Caco-2 (cell line): ENCODE measurements at regions not wholly inside any gene's neighbourhood (a gene's known extent, or its start where the extent isn't known, plus 50 kb on each side); places are given as distances from the start of the nearest gene placed in this dataset.

Experiments
- BruUV-seq: library from RNA; stranded (reverse); fragments of 400-500 nt; replicated peaks from 2 replicates; lab custom pipeline; 2021; lab: Mats Ljungman, UMichigan
- CTCF ChIA-PET: fragments of 300-600 bp; sonication (Branson Sonifier 250); formaldehyde crosslinking; loops from one replicate; lab custom pipeline; 2022; ENCODE audit warnings: antibody characterized with exemption; lab: Charles Lee
- POLR2A ChIA-PET: fragments of 300-600 bp; sonication (Branson Sonifier 250); formaldehyde crosslinking; loops from one replicate; lab custom pipeline; 2022; ENCODE audit warnings: antibody characterized with exemption; lab: Charles Lee
- DNase-seq, 2 experiments: peaks; one replicate each; pipeline versions ENCODE4 v3.0.0 to v3.0.0-alpha.2; 2020 to 2022
- H3K27me3 ChIP-seq: replicated peaks from 2 replicates; pipeline ENCODE4 v1.6.0; 2011; ENCODE audit warnings: low read length; ENCODE audit not compliant: control insufficient read depth, insufficient read depth
- H3K36me3 ChIP-seq: 2 replicates; pipeline ENCODE4 v1.5.1; 2011; ENCODE audit warnings: low read length; ENCODE audit not compliant: control insufficient read depth, insufficient read depth
- H3K4me1 ChIP-seq: fragments of 250-450 bp; sonication (Bioruptor Pico); 2 replicates; pipeline ENCODE4 v1.5.1; 2020; ENCODE audit warnings: mild to moderate bottlenecking
- H3K4me3 ChIP-seq: 2 replicates; pipeline ENCODE4 v1.5.1; 2011; ENCODE audit warnings: low read depth, mild to moderate bottlenecking, control low read depth, low read length
- H3K9me3 ChIP-seq: fragments of 250-450 bp; sonication (Bioruptor Pico); 2 replicates; pipeline ENCODE4 v1.5.1; 2020; ENCODE audit warnings: mild to moderate bottlenecking, moderate library complexity
- H3K27ac Mint-ChIP-seq: one replicate; pipeline ENCODE4 v1.8.0; 2022; ENCODE audit warnings: mixed read lengths; ENCODE audit not compliant: unreplicated experiment
- H3K27me3 Mint-ChIP-seq: one replicate; pipeline ENCODE4 v1.8.0; 2022; ENCODE audit warnings: mixed read lengths; ENCODE audit not compliant: insufficient read depth, unreplicated experiment
- H3K36me3 Mint-ChIP-seq: one replicate; pipeline ENCODE4 v1.8.0; 2022; ENCODE audit warnings: mild to moderate bottlenecking, mixed read lengths; ENCODE audit not compliant: insufficient read depth, unreplicated experiment
- H3K4me1 Mint-ChIP-seq: one replicate; pipeline ENCODE4 v1.8.0; 2022; ENCODE audit warnings: low read depth, mixed read lengths; ENCODE audit not compliant: unreplicated experiment
- H3K4me3 Mint-ChIP-seq: one replicate; pipeline ENCODE4 v1.8.0; 2022; ENCODE audit warnings: mild to moderate bottlenecking, moderate library complexity, mixed read lengths; ENCODE audit not compliant: unreplicated experiment
- H3K9me3 Mint-ChIP-seq: one replicate; pipeline ENCODE4 v1.8.0; 2022; ENCODE audit warnings: mixed read lengths; ENCODE audit not compliant: unreplicated experiment
- intact Hi-C: fragments of 100-400 bp; cut with micrococcal nuclease; formaldehyde crosslinking; loops from one replicate; pipeline ENCODE4 v1.10.0; 2022; ENCODE audit not compliant: unreplicated experiment
- TF ChIP-seq, protein P1 (sequence below), 2 experiments: fragments of 200-600 bp in 1 of 2; IDR thresholded peaks; 1 replicate in 1 of 2; 2 replicates in 1 of 2; pipeline versions ENCODE4 v1.5.1 to v1.8.0; 2011 to 2022; ENCODE audit warnings: antibody characterized with exemption in 1 of 2, control low read depth in 1 of 2, inconsistent platforms in 1 of 2, low read depth in 1 of 2, low read length in 1 of 2, mild to moderate bottlenecking in 1 of 2, moderate library complexity in 1 of 2; ENCODE audit not compliant: insufficient read depth in 1 of 2, severe bottlenecking in 1 of 2, unreplicated experiment in 1 of 2

DNA sequence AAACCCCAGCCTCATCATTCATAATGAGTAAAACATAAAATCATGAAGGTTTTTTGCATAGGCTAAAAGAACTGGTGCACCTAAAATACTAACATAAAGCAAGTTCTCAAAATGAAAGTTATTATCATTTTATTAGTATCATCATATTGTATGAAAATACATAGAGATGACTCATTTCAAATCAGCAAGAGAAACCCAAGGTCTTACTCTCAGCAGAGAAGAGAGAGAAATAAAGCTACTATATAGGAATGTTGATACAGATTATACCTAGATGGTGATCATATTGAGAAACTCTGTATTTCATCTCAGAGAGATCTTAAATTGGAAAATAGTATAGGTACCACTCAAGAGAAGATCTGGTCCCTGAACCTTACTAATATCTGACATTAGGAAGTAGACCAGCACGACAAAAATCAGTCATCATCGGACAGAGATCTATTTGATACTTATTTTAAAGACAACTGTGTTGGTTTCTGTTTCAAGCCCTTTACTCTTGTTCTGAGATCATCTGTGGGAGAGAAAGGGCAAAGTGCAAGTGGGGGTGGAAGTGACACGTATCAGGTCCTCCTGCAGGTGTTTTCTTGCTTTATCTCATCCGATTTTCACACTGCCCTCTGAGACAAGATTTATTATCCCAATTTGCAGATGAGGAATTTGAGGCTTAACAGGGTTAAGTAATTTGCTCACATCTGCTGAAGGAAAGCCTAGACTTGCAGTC, 532.3 kb downstream of the MAFB start:
- no peaks in the 10 kb centered on the region for H3K36me3 ChIP-seq
- CTCF ChIA-PET = interaction anchor here (0.6 kb wide), 1 partner anchor 532 kb away, joined by 3 read pairs; the partner anchor contains the start of gene MAFB
- no peaks in the 10 kb centered on the region for H3K36me3 Mint-ChIP-seq
- intact Hi-C loops = no loop called here
- no peaks in the 10 kb centered on the region for H3K4me1 Mint-ChIP-seq
- no peak overlapping the region for H3K4me3 Mint-ChIP-seq
- H3K27ac Mint-ChIP-seq = no peak overlapping the region
- no peaks in the 10 kb centered on the region for H3K27me3 ChIP-seq
- no peak for DNase-seq
- TF ChIP-seq, protein P1, sequence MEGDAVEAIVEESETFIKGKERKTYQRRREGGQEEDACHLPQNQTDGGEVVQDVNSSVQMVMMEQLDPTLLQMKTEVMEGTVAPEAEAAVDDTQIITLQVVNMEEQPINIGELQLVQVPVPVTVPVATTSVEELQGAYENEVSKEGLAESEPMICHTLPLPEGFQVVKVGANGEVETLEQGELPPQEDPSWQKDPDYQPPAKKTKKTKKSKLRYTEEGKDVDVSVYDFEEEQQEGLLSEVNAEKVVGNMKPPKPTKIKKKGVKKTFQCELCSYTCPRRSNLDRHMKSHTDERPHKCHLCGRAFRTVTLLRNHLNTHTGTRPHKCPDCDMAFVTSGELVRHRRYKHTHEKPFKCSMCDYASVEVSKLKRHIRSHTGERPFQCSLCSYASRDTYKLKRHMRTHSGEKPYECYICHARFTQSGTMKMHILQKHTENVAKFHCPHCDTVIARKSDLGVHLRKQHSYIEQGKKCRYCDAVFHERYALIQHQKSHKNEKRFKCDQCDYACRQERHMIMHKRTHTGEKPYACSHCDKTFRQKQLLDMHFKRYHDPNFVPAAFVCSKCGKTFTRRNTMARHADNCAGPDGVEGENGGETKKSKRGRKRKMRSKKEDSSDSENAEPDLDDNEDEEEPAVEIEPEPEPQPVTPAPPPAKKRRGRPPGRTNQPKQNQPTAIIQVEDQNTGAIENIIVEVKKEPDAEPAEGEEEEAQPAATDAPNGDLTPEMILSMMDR (IDR thresholded peaks at IDR 0.05; ENCODE audit: insufficient read depth in 1 of 2, low read depth in 1 of 2, low read length in 1 of 2, severe bottlenecking in 1 of 2, unreplicated experiment in 1 of 2) = no peak
- POLR2A ChIA-PET = no interaction called here
- no peak overlapping the region for H3K4me3 ChIP-seq
- H3K4me1 ChIP-seq = no peaks in the 10 kb centered on the region
- H3K9me3 ChIP-seq = no peaks in the 10 kb centered on the region
- no TSS peak for BruUV-seq
- H3K27me3 Mint-ChIP-seq = peaks cover 10% of the 10 kb centered on the region
- H3K9me3 Mint-ChIP-seq = no peaks in the 10 kb centered on the region

DNA sequence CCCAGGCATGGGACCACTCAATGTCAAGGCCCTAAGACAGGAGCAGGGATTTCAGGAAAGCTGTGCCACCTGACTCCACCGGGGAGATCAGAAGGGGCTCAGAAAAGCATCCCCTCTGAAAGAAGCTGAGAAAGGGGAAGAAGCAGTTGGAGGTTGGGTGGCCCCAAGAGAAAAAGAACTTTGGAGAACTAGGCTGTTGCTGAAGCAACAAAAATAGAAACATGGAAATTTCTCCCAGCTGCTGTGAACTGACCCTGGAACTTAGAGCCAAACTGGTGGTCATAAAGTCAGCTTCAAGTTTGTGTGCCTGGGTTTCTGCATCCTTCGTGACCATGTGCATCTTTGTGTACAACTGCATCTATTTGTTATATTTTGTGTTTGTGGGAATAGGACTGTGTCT, 534.5 kb downstream of the MAFB start:
- ChIA-PET CTCF (no interaction called here), POLR2A (no interaction called here)
- Histone ChIP-seq H3K9me3 (no peaks in the 10 kb centered on the region), H3K4me3 (no peak overlapping the region), H3K36me3 (no peaks in the 10 kb centered on the region), H3K4me1 (no peaks in the 10 kb centered on the region), H3K27me3 (no peaks in the 10 kb centered on the region)
- Mint-ChIP-seq H3K4me3 (no peak overlapping the region), H3K36me3 (no peaks in the 10 kb centered on the region), H3K4me1 (no peaks in the 10 kb centered on the region), H3K9me3 (no peaks in the 10 kb centered on the region), H3K27ac (no peak overlapping the region), H3K27me3 (peaks cover 14% of the 10 kb centered on the region)
- intact Hi-C loops = no loop called here
- TF ChIP-seq, protein P1 (IDR thresholded peaks at IDR 0.05; ENCODE audit: insufficient read depth in 1 of 2, low read depth in 1 of 2, low read length in 1 of 2, severe bottlenecking in 1 of 2, unreplicated experiment in 1 of 2) = no peak
- DNase-seq = no peak
- BruUV-seq = no TSS peak

DNA sequence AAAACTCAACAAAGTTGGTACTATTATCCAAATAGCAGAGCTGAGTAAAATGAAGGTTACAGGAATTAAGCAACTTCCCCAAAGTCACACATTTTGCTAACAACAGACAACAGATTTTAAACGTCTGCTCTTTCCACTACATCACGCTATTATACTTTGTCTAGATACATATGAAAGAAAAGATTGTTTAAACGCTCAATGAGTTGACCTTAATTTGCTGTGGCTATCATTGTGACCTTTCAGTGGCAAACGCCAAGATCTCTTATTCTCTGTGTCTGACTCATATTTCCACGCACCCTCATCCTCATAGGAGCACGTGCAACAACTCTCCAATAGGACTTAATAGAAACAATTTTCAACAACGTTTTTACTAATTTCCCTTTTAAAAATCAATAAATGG, 540.1 kb downstream of the MAFB start:
- no peak for DNase-seq
- ChIA-PET CTCF (no interaction called here), POLR2A (no interaction called here)
- H3K4me1 Mint-ChIP-seq = no peaks in the 10 kb centered on the region
- TF ChIP-seq, protein P1 (IDR thresholded peaks at IDR 0.05; ENCODE audit: insufficient read depth in 1 of 2, low read depth in 1 of 2, low read length in 1 of 2, severe bottlenecking in 1 of 2, unreplicated experiment in 1 of 2) = no peak
- no peaks in the 10 kb centered on the region for H3K36me3 Mint-ChIP-seq
- intact Hi-C loops = no loop called here
- H3K9me3 Mint-ChIP-seq = no peaks in the 10 kb centered on the region
- no peaks in the 10 kb centered on the region for H3K4me1 ChIP-seq
- no peaks in the 10 kb centered on the region for H3K27me3 ChIP-seq
- no TSS peak for BruUV-seq
- H3K9me3 ChIP-seq = no peaks in the 10 kb centered on the region
- H3K4me3 ChIP-seq = no peak overlapping the region
- H3K4me3 Mint-ChIP-seq = no peak overlapping the region
- H3K27me3 Mint-ChIP-seq = peaks cover 32% of the 10 kb centered on the region
- no peak overlapping the region for H3K27ac Mint-ChIP-seq
- H3K36me3 ChIP-seq = no peaks in the 10 kb centered on the region
